Neural progenitor cell (in vitro differentiated cells): ENCODE measurements at regions not wholly inside any gene's neighbourhood (a gene's known extent, or its start where the extent isn't known, plus 50 kb on each side); places are given as distances from the start of the nearest gene placed in this dataset.

Experiments used
- DNase-seq: peaks from one replicate; pipeline ENCODE4 v3.0.0-alpha.2; 2016; ENCODE audit warnings: low spot score
- H2AFZ ChIP-seq: fragments of 200-600 bp; sonication (generic); replicated peaks from 2 replicates; pipeline ENCODE4 v1.6.1; 2016; ENCODE audit warnings: antibody characterized with exemption
- H3F3A ChIP-seq: fragments of 200-600 bp; sonication (generic); 2 replicates; pipeline ENCODE4 v1.6.1; 2016; ENCODE audit warnings: antibody characterized with exemption, low read depth
- H3K27ac ChIP-seq: fragments of 200-600 bp; sonication (generic); 2 replicates; pipeline ENCODE4 v1.5.1; 2016; ENCODE audit warnings: mild to moderate bottlenecking
- H3K27me3 ChIP-seq: fragments of 200-600 bp; sonication (generic); 2 replicates; pipeline ENCODE4 v1.6.1; 2016; ENCODE audit warnings: mild to moderate bottlenecking, moderate library complexity
- H3K36me3 ChIP-seq: fragments of 200-600 bp; sonication (generic); 2 replicates; pipeline ENCODE4 v1.5.1; 2016
- H3K4me1 ChIP-seq: fragments of 200-600 bp; sonication (generic); 2 replicates; pipeline ENCODE4 v1.6.1; 2016; ENCODE audit warnings: mixed run types
- H3K4me2 ChIP-seq: fragments of 200-600 bp; sonication (generic); 2 replicates; pipeline ENCODE4 v1.6.1; 2016
- H3K4me3 ChIP-seq: fragments of 200-600 bp; sonication (generic); 2 replicates; pipeline ENCODE4 v1.5.1; 2016
- H3K79me2 ChIP-seq: fragments of 200-600 bp; sonication (generic); 2 replicates; pipeline ENCODE4 v1.6.1; 2016; ENCODE audit warnings: low read depth
- H3K9ac ChIP-seq: fragments of 200-600 bp; sonication (generic); 2 replicates; pipeline ENCODE4 v1.6.1; 2016
- H3K9me3 ChIP-seq: fragments of 200-600 bp; sonication (generic); 2 replicates; pipeline ENCODE4 v1.5.1; 2016; ENCODE audit warnings: low read depth
- H4K20me1 ChIP-seq: fragments of 200-600 bp; sonication (generic); 2 replicates; pipeline ENCODE4 v1.6.1; 2016; ENCODE audit warnings: low read depth
- H3K27ac Mint-ChIP-seq: 3 replicates; pipeline ENCODE4 v1.8.0; 2021; ENCODE audit warnings: mixed read lengths
- H3K27me3 Mint-ChIP-seq: 2 replicates; pipeline ENCODE4 v1.8.0; 2022; ENCODE audit warnings: low read depth, mild to moderate bottlenecking, inconsistent platforms, moderate library complexity, mixed read lengths; ENCODE audit not compliant: insufficient read depth
- H3K36me3 Mint-ChIP-seq: 3 replicates; pipeline ENCODE4 v1.8.0; 2021; ENCODE audit warnings: mixed read lengths
- H3K4me1 Mint-ChIP-seq: 3 replicates; pipeline ENCODE4 v1.8.0; 2021; ENCODE audit warnings: mixed read lengths
- H3K4me3 Mint-ChIP-seq: 3 replicates; pipeline ENCODE4 v1.8.0; 2021; ENCODE audit warnings: mild to moderate bottlenecking, moderate library complexity, mixed read lengths
- H3K9me3 Mint-ChIP-seq: 3 replicates; pipeline ENCODE4 v1.8.0; 2020; ENCODE audit warnings: mixed read lengths
- EZH2 ChIP-seq: fragments of 200-600 bp; sonication (generic); IDR thresholded peaks from 2 replicates; pipeline ENCODE4 v1.6.1; 2017; ENCODE audit warnings: antibody characterized with exemption, mild to moderate bottlenecking, moderate library complexity
- EZH2phosphoT487 ChIP-seq: fragments of 200-600 bp; sonication (generic); IDR thresholded peaks from 2 replicates; pipeline ENCODE4 v1.6.1; 2017; ENCODE audit warnings: antibody characterized with exemption
- TF ChIP-seq, protein P1 (sequence below): fragments of 200-600 bp; sonication (generic); IDR thresholded peaks from 2 replicates; pipeline ENCODE4 v1.5.1; 2017; ENCODE audit warnings: antibody characterized with exemption, mild to moderate bottlenecking

DNA sequence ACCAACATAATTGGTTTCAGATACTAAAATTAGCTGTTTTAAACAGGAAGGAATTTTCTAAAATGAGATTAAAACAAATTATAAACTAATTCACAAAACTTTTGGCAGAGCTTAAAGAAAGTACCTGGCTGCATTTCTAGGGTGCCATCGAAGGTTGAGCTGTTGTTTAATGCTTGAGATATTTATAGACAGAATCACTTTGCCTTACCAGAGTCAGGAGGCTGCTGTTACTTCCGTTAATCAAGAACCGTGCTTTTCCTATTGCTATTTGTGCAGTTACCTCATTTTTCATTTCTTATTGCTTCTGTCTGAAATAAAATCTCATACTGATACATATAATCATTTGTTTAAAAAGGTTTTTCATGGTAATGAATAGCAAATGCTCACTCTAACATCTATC, 242.9 kb downstream of the TECRL start:
- Mint-ChIP-seq H3K27ac (no peak overlapping the region), H3K27me3 (no peaks in the 10 kb centered on the region)
- TF ChIP-seq EZH2phosphoT487 (no peak), EZH2 (no peak)
- TF ChIP-seq, protein P1, sequence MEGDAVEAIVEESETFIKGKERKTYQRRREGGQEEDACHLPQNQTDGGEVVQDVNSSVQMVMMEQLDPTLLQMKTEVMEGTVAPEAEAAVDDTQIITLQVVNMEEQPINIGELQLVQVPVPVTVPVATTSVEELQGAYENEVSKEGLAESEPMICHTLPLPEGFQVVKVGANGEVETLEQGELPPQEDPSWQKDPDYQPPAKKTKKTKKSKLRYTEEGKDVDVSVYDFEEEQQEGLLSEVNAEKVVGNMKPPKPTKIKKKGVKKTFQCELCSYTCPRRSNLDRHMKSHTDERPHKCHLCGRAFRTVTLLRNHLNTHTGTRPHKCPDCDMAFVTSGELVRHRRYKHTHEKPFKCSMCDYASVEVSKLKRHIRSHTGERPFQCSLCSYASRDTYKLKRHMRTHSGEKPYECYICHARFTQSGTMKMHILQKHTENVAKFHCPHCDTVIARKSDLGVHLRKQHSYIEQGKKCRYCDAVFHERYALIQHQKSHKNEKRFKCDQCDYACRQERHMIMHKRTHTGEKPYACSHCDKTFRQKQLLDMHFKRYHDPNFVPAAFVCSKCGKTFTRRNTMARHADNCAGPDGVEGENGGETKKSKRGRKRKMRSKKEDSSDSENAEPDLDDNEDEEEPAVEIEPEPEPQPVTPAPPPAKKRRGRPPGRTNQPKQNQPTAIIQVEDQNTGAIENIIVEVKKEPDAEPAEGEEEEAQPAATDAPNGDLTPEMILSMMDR = no peak

DNA sequence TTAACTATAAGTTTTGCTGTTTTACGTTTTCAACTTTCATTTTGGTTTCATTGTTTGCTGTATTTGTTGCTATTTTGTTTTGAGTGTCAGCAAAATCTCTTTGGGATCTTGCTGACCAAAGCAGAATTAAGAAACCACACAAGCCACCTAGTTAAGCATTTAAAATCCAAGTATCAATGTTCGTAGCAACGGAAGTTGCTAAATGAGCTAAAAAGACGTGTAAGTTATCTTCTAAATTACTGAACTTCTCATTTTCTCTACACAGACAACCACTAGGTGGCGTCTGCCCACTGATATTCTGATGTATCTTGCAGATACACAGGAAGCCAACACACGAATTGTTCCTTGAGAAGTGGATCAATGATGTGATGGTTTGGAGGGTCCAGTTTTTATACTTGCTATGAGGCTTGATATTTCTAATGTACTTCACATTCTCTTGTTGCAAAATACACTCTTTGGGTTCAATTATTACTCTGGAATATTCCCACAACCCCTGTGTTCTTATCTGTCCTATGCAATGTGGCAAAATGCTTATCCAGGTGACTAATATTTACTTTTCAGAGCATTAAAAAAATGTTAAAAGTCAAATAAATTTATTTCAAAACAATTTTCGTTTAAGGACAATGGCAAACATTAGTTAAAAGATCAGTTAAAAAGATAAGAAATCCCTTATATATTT, 250.5 kb downstream of the TECRL start:
- no peak overlapping the region for H3K27ac Mint-ChIP-seq
- H3K79me2 ChIP-seq = no peaks in the 10 kb centered on the region
- no peaks in the 10 kb centered on the region for H3K36me3 Mint-ChIP-seq
- H3K9ac ChIP-seq = no peak overlapping the region
- H3K27me3 ChIP-seq = no peaks in the 10 kb centered on the region
- H3K4me3 Mint-ChIP-seq = no peak overlapping the region
- TF ChIP-seq, protein P1 = peak; percentile 92
- TF ChIP-seq EZH2phosphoT487 = no peak
- no peak for TF ChIP-seq EZH2
- no peaks in the 10 kb centered on the region for H3K9me3 ChIP-seq
- H3K4me2 ChIP-seq = no peak overlapping the region
- H3K36me3 ChIP-seq = no peaks in the 10 kb centered on the region
- peak; percentile 82 for DNase-seq
- no peak overlapping the region for H3K27ac ChIP-seq
- no peaks in the 10 kb centered on the region for H3K9me3 Mint-ChIP-seq
- H3K4me1 Mint-ChIP-seq = no peaks in the 10 kb centered on the region
- H2AFZ ChIP-seq = peak overlapping the region; percentile 90
- no peaks in the 10 kb centered on the region for H3K4me1 ChIP-seq
- no peaks in the 10 kb centered on the region for H3K27me3 Mint-ChIP-seq
- peaks cover 4% of the 10 kb centered on the region for H3F3A ChIP-seq
- no peaks in the 10 kb centered on the region for H4K20me1 ChIP-seq
- H3K4me3 ChIP-seq = no peak overlapping the region

More for the DNA sequence above, 242.9 kb downstream of the TECRL start:
- no peaks in the 10 kb centered on the region for H3K79me2 ChIP-seq
- H3K9ac ChIP-seq = no peak overlapping the region
- no peaks in the 10 kb centered on the region for H3K9me3 ChIP-seq
- H3K4me1 Mint-ChIP-seq = no peaks in the 10 kb centered on the region
- H3K4me3 Mint-ChIP-seq = no peak overlapping the region
- H3F3A ChIP-seq = no peaks in the 10 kb centered on the region
- H3K27ac ChIP-seq = no peak overlapping the region
- H3K27me3 ChIP-seq = no peaks in the 10 kb centered on the region
- H3K4me3 ChIP-seq = no peak overlapping the region
- no peak overlapping the region for H3K4me2 ChIP-seq
- no peak overlapping the region for H2AFZ ChIP-seq
- H3K9me3 Mint-ChIP-seq = no peaks in the 10 kb centered on the region
- no peak for DNase-seq
- no peaks in the 10 kb centered on the region for H3K36me3 ChIP-seq
- H3K4me1 ChIP-seq = peaks cover 5% of the 10 kb centered on the region
- no peaks in the 10 kb centered on the region for H4K20me1 ChIP-seq
- H3K36me3 Mint-ChIP-seq = no peaks in the 10 kb centered on the region

DNA sequence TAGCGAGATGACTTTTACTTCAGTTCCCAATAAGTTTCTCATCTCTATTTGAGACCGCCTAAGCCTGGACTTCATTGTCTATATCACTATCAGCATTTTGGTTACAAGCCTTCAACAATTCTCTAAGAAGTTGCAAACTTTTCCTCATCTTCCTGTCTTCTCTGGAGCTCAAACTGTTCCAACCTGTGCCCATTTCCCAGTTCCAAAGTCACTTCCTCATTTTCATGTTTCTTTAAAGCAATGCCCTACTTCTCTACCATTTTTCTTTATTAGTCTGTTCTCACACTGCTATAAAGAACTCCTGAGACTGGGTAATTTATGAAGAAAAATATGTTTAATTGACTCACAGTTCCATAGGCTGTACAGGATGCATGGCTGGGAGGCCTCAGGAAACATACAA, 251.9 kb downstream of the TECRL start:
- H3F3A ChIP-seq = peaks cover 4% of the 10 kb centered on the region
- H3K4me3 Mint-ChIP-seq = no peak overlapping the region
- H4K20me1 ChIP-seq = no peaks in the 10 kb centered on the region
- H3K27me3 ChIP-seq = no peaks in the 10 kb centered on the region
- H3K4me3 ChIP-seq = no peak overlapping the region
- no peaks in the 10 kb centered on the region for H3K79me2 ChIP-seq
- TF ChIP-seq, protein P1 = no peak
- TF ChIP-seq EZH2 (no peak), EZH2phosphoT487 (no peak)
- H3K27ac ChIP-seq = no peak overlapping the region
- no peaks in the 10 kb centered on the region for H3K4me1 ChIP-seq
- no peaks in the 10 kb centered on the region for H3K36me3 Mint-ChIP-seq
- H3K9me3 ChIP-seq = no peaks in the 10 kb centered on the region
- H3K27ac Mint-ChIP-seq = no peak overlapping the region
- no peak for DNase-seq
- no peaks in the 10 kb centered on the region for H3K9me3 Mint-ChIP-seq
- no peaks in the 10 kb centered on the region for H3K27me3 Mint-ChIP-seq
- no peaks in the 10 kb centered on the region for H3K36me3 ChIP-seq
- no peaks in the 10 kb centered on the region for H3K4me1 Mint-ChIP-seq
- H2AFZ ChIP-seq = no peak overlapping the region
- no peak overlapping the region for H3K4me2 ChIP-seq
- H3K9ac ChIP-seq = no peak overlapping the region
